ENCODE measurements at regions not wholly inside any gene's neighbourhood (a gene's known extent, or its start where the extent isn't known, plus 50 kb on each side); places are given as distances from the start of the nearest gene placed in this dataset.

GRCh38 chr18:25560369-25560768 lies 208.4 kb upstream of the ZNF521 start:
- TF ChIP-seq CTCF (conservative IDR thresholded peaks at IDR 0.05) (no peak), EZH2 (IDR thresholded peaks at IDR 0.05; ENCODE audit: low read depth) (no peak)

Data from PC-9 (cell line).